H9 (cell line): ENCODE measurements at regions not wholly inside any gene's neighbourhood (a gene's known extent, or its start where the extent isn't known, plus 50 kb on each side); places are given as distances from the start of the nearest gene placed in this dataset.

Experiments used
- DNase-seq: peaks from one replicate; pipeline ENCODE4 v3.0.0-alpha.2; 2017
- H2AFZ ChIP-seq: one replicate; pipeline ENCODE4 v1.6.1; 2013; ENCODE audit warnings: mild to moderate bottlenecking, low read length, control low read depth, moderate library complexity
- H2AK5ac ChIP-seq: 2 replicates; pipeline ENCODE4 v1.6.1; 2013; ENCODE audit warnings: low read length, control low read depth, mixed read lengths; ENCODE audit not compliant: insufficient read length
- H2BK120ac ChIP-seq: one replicate; pipeline ENCODE4 v1.6.1; 2013; ENCODE audit warnings: low read depth, mild to moderate bottlenecking, low read length, control low read depth, inconsistent platforms; ENCODE audit not compliant: poor library complexity, severe bottlenecking
- H2BK12ac ChIP-seq: 2 replicates; pipeline ENCODE4 v1.6.1; 2013; ENCODE audit warnings: low read length, control low read depth, mixed read lengths, low read depth; ENCODE audit not compliant: insufficient read length
- H2BK15ac ChIP-seq: 2 replicates; pipeline ENCODE4 v1.6.1; 2013; ENCODE audit warnings: low read depth, low read length, control low read depth
- H2BK20ac ChIP-seq: one replicate; pipeline ENCODE4 v1.6.1; 2013; ENCODE audit warnings: low read depth, mild to moderate bottlenecking, low read length, control low read depth, inconsistent platforms; ENCODE audit not compliant: poor library complexity, severe bottlenecking
- H2BK5ac ChIP-seq: 2 replicates; pipeline ENCODE4 v1.6.1; 2013; ENCODE audit warnings: low read length, control low read depth, mixed read lengths; ENCODE audit not compliant: insufficient read length
- H3K14ac ChIP-seq: 2 replicates; pipeline ENCODE4 v1.6.1; 2013; ENCODE audit warnings: low read length, control low read depth; ENCODE audit not compliant: insufficient read depth
- H3K18ac ChIP-seq: 2 replicates; pipeline ENCODE4 v1.6.1; 2013; ENCODE audit warnings: low read depth, mild to moderate bottlenecking, mixed read lengths, low read length, control low read depth; ENCODE audit not compliant: insufficient read length
- H3K23ac ChIP-seq: 2 replicates; pipeline ENCODE4 v1.6.1; 2013; ENCODE audit warnings: low read length, control low read depth, mixed read lengths, low read depth; ENCODE audit not compliant: insufficient read length
- H3K23me2 ChIP-seq: 2 replicates; pipeline ENCODE4 v1.6.1; 2013; ENCODE audit warnings: low read depth, mild to moderate bottlenecking, mixed read lengths, low read length, control low read depth; ENCODE audit not compliant: insufficient read length, poor library complexity, severe bottlenecking
- H3K27ac ChIP-seq: 2 replicates; pipeline ENCODE4 v1.5.1; 2013; ENCODE audit warnings: low read length, control low read depth, mixed read lengths, low read depth; ENCODE audit not compliant: insufficient read length
- H3K27me3 ChIP-seq: 2 replicates; pipeline ENCODE4 v1.6.1; 2013; ENCODE audit warnings: low read length, control low read depth, inconsistent platforms; ENCODE audit not compliant: insufficient read depth
- H3K4ac ChIP-seq: 2 replicates; pipeline ENCODE4 v1.6.1; 2013; ENCODE audit warnings: low read depth, mild to moderate bottlenecking, control low read depth, inconsistent platforms, low read length, moderate library complexity
- H3K4me1 ChIP-seq: 2 replicates; pipeline ENCODE4 v1.6.1; 2013; ENCODE audit warnings: low read length, control low read depth, inconsistent platforms; ENCODE audit not compliant: insufficient read depth
- H3K4me2 ChIP-seq: 2 replicates; pipeline ENCODE4 v1.6.1; 2013; ENCODE audit warnings: low read length, control low read depth, mixed read lengths; ENCODE audit not compliant: insufficient read length, insufficient read depth
- H3K56ac ChIP-seq: 2 replicates; pipeline ENCODE4 v1.6.1; 2013; ENCODE audit warnings: low read depth, mild to moderate bottlenecking, mixed read lengths, low read length, control low read depth; ENCODE audit not compliant: insufficient read length
- H3K79me1 ChIP-seq: 2 replicates; pipeline ENCODE4 v1.6.1; 2013; ENCODE audit warnings: low read depth, mild to moderate bottlenecking, moderate library complexity, low read length, control low read depth, inconsistent platforms; ENCODE audit not compliant: insufficient read depth, poor library complexity, severe bottlenecking
- H3K79me2 ChIP-seq: 2 replicates; pipeline ENCODE4 v1.6.1; 2013; ENCODE audit warnings: low read length, control low read depth, inconsistent platforms; ENCODE audit not compliant: insufficient read depth
- H3K9ac ChIP-seq: 2 replicates; pipeline ENCODE4 v1.6.1; 2013; ENCODE audit warnings: low read length, control low read depth, mixed read lengths; ENCODE audit not compliant: insufficient read length; ENCODE audit errors: extremely low read depth
- H3K9me3 ChIP-seq: one replicate; pipeline ENCODE4 v1.6.1; 2013; ENCODE audit warnings: low read depth, low read length, inconsistent platforms; ENCODE audit not compliant: control insufficient read depth
- H3T11ph ChIP-seq: one replicate; pipeline ENCODE4 v1.6.1; 2013; ENCODE audit warnings: mild to moderate bottlenecking, low read length, control low read depth, inconsistent platforms
- H4K20me1 ChIP-seq: one replicate; pipeline ENCODE4 v1.6.1; 2013; ENCODE audit not compliant: control insufficient read depth, insufficient read length, insufficient read depth
- H4K5ac ChIP-seq: 2 replicates; pipeline ENCODE4 v1.6.1; 2013; ENCODE audit warnings: low read depth, mild to moderate bottlenecking, mixed read lengths, low read length, control low read depth; ENCODE audit not compliant: insufficient read length
- H4K8ac ChIP-seq: replicated peaks from 2 replicates; pipeline ENCODE4 v1.6.1; 2013; ENCODE audit warnings: low read length, control low read depth, mixed read lengths, low read depth; ENCODE audit not compliant: insufficient read length
- H4K91ac ChIP-seq: 2 replicates; pipeline ENCODE4 v1.6.1; 2013; ENCODE audit warnings: low read depth, mild to moderate bottlenecking, moderate library complexity, mixed read lengths, low read length, control low read depth; ENCODE audit not compliant: insufficient read length
- H3K27ac Mint-ChIP-seq, 3 experiments: 2 replicates in 2 of 3; 3 replicates in 1 of 3; pipeline ENCODE4 v1.8.0; 2020 to 2021; ENCODE audit warnings: mixed read lengths in 3 of 3, mild to moderate bottlenecking in 1 of 3, moderate library complexity in 1 of 3
- H3K27me3 Mint-ChIP-seq: 2 replicates; pipeline ENCODE4 v1.8.0; 2021; ENCODE audit warnings: low read depth, mild to moderate bottlenecking, moderate library complexity, mixed read lengths
- H3K36me3 Mint-ChIP-seq, 3 experiments: 2 replicates in 2 of 3; 3 replicates in 1 of 3; pipeline ENCODE4 v1.8.0; 2020 to 2021; ENCODE audit warnings: low read depth in 3 of 3, mixed read lengths in 3 of 3; ENCODE audit not compliant: insufficient read depth in 1 of 3
- H3K4me1 Mint-ChIP-seq, 2 experiments: 2 replicates each; pipeline ENCODE4 v1.8.0; 2020; ENCODE audit warnings: mixed read lengths in 2 of 2
- H3K4me3 Mint-ChIP-seq, 2 experiments: 2 replicates in 1 of 2; 3 replicates in 1 of 2; pipeline ENCODE4 v1.8.0; 2020 to 2021; ENCODE audit warnings: mild to moderate bottlenecking in 2 of 2, mixed read lengths in 2 of 2, moderate library complexity in 1 of 2
- H3K9me3 Mint-ChIP-seq, 2 experiments: 2 replicates in 1 of 2; 3 replicates in 1 of 2; pipeline ENCODE4 v1.8.0; 2020; ENCODE audit warnings: mild to moderate bottlenecking in 2 of 2, mixed read lengths in 2 of 2, moderate library complexity in 1 of 2
- WGBS: extraction: QIAGEN DNeasy Blood & Tissue Kit; methylation state at CpG from one replicate; pipeline ENCODE4 v1.1.7; 2013; ENCODE audit warnings: missing lambda C conversion rate, low lambda C conversion rate, mixed read lengths; ENCODE audit not compliant: insufficient read length; ENCODE audit errors: extremely low coverage; 5-methylcytosine and 5-hydroxymethylcytosine counted together
- TF ChIP-seq, protein P1 (sequence below): fragments of 200-600 bp; sonication (generic); conservative IDR thresholded peaks from 3 replicates; pipeline ENCODE4 v1.8.0; 2021; ENCODE audit warnings: antibody characterized with exemption, mild to moderate bottlenecking

GRCh38 chr6:21438237-21438985, 155.1 kb upstream of the SOX4 start:
- no peak overlapping the region for H4K8ac ChIP-seq
- no peaks in the 10 kb centered on the region for H3K23me2 ChIP-seq
- H3K56ac ChIP-seq, result no peak overlapping the region
- H3K23ac ChIP-seq, result no peak overlapping the region
- no peaks in the 10 kb centered on the region for H4K20me1 ChIP-seq
- H3K9ac ChIP-seq, result no peak overlapping the region
- Mint-ChIP-seq H3K9me3 (no peaks in the 10 kb centered on the region; a peak in 1 of 5 replicates), H3K27ac (no peak overlapping the region), H3K4me1 (peaks cover 9 to 12% of the 10 kb centered on the region in 2 experiments; a peak in 3 of 4 replicates), H3K4me3 (no peak overlapping the region), H3K27me3 (no peaks in the 10 kb centered on the region), H3K36me3 (no peaks in the 10 kb centered on the region)
- H3K14ac ChIP-seq, result no peak overlapping the region
- no peaks in the 10 kb centered on the region for H3K27me3 ChIP-seq
- TF ChIP-seq, protein P1, sequence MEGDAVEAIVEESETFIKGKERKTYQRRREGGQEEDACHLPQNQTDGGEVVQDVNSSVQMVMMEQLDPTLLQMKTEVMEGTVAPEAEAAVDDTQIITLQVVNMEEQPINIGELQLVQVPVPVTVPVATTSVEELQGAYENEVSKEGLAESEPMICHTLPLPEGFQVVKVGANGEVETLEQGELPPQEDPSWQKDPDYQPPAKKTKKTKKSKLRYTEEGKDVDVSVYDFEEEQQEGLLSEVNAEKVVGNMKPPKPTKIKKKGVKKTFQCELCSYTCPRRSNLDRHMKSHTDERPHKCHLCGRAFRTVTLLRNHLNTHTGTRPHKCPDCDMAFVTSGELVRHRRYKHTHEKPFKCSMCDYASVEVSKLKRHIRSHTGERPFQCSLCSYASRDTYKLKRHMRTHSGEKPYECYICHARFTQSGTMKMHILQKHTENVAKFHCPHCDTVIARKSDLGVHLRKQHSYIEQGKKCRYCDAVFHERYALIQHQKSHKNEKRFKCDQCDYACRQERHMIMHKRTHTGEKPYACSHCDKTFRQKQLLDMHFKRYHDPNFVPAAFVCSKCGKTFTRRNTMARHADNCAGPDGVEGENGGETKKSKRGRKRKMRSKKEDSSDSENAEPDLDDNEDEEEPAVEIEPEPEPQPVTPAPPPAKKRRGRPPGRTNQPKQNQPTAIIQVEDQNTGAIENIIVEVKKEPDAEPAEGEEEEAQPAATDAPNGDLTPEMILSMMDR, result no peak
- no peak overlapping the region for H3K4me2 ChIP-seq
- no peak overlapping the region for H2BK12ac ChIP-seq
- no CpG with 5 or more reads among the region's 10 CpGs for whole genome bisulfite sequencing
- no peak overlapping the region for H2BK20ac ChIP-seq
- no peak overlapping the region for H3T11ph ChIP-seq
- no peak overlapping the region for H4K91ac ChIP-seq
- H3K18ac ChIP-seq, result no peak overlapping the region
- no peaks in the 10 kb centered on the region; the same call in 1 of the 2 replicates for H3K4me1 ChIP-seq
- no peak overlapping the region for H2BK15ac ChIP-seq
- no peak for DNase-seq
- no peaks in the 10 kb centered on the region for H3K9me3 ChIP-seq
- H4K5ac ChIP-seq, result no peak overlapping the region
- H2AFZ ChIP-seq, result no peak overlapping the region
- no peaks in the 10 kb centered on the region for H3K79me1 ChIP-seq
- no peak overlapping the region for H3K4ac ChIP-seq
- H2AK5ac ChIP-seq, result no peak overlapping the region
- no peak overlapping the region for H2BK120ac ChIP-seq
- H3K27ac ChIP-seq, result no peak overlapping the region
- H2BK5ac ChIP-seq, result no peak overlapping the region
- no peaks in the 10 kb centered on the region for H3K79me2 ChIP-seq
